ENCODE measurements at regions not wholly inside any gene's neighbourhood (a gene's known extent, or its start where the extent isn't known, plus 50 kb on each side); places are given as distances from the start of the nearest gene placed in this dataset.

DNA sequence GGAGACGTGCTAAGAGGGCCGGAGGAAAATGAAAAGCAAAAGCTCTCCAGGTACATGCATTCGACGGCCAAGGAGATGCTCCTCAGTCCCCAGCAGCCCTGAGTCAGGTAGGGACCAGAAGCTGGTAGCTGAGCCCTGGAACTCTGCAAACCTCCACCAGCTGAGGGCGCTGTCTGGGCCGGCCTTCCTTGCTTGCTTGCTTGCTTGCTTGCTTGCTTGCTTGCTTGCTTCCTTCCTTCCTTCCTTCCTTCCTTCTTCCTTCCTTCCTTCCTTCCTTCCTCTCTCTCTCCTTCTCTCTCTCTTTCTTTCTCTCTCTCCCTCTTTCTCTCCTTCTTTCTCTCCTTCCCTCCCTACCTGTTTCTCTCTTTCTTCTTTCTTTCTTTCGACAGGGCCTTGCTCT is 94.6 kb upstream of the RASGRF1 start:
- no peak for DNase-seq

DNA sequence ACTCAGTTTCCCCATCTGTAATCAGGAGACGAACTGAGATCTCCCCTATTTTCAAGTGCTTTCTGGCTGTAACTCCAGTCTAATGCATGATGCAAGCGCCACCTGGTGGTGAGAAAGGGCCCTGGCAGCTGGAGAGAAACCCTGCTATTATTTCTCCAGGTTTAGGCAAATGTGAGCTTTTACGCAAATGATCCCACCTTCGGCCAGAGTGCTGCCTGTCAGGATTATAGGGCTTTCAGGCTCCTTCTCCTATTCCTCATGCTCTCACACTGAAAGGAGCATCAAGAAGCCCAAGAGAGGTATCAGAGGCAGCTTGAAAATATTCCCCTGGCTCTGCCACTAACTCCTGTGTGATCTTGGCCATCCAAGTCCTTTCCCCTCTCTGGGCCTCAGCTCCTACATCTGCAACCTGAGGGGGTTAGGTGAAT is 93.9 kb upstream of the RASGRF1 start:
- peak; percentile 53 for DNase-seq

DNA sequence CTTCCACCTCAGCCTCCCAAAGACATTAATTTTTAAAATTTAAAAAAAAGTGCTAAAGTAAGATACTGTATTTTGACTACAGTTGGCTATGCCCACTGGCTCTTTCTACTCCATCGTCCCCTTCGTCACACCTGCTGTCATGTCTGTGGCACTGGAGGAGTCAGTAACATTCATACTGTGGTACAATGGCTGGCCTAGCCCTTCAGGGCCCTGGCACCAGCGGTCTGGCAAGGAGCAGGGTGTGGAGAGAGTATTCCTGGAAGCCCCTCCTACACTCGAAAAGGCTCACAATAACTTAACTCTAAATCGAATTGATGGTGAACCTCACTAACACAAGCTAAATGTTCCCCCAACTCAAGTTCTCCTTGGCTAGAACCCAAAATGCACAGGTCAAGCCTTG is 89.7 kb upstream of the RASGRF1 start:
- no peak for DNase-seq

DNA sequence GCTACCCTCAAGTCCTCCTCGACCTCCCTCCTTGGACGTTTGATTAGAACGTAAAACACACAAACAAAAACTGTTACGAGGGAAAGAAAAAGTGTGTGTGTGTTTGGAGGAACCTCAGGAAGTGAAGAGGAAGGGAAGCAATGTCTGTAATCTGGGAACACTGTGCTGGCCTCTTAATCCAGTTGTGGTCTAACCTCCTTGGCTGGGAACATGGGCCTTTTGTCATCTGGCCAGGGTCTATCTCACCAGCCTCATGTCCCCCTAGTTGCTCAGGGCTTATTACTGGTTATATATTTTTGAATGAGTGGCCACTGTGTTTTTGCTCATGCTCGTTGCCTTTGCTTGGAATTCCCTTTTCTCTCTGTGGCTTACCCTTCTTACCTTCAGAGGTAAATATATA is 89.0 kb upstream of the RASGRF1 start:
- DNase-seq, result no peak

DNA sequence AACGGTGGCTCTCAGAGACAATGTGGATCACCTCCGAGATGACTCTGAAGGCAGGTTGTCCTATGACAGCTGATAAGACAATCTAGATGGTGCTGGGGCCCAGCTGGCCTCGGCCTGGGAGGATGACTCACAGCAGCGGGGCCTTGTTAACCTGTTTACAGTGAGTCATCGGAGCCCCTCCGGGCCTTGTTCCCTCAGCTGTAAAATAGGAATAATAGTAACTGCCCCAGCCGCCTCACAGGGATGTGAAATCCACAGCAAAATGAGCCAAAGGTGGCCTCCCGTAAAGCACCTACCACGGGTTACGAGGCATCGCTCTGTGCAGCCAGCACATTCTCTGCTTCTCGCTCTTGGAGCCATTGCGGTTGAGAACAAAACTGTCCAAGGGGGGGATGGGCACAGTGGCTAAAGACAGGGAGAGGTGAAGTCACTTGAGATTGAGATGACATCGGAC is 88.6 kb upstream of the RASGRF1 start:
- DNase-seq, result no peak

DNA sequence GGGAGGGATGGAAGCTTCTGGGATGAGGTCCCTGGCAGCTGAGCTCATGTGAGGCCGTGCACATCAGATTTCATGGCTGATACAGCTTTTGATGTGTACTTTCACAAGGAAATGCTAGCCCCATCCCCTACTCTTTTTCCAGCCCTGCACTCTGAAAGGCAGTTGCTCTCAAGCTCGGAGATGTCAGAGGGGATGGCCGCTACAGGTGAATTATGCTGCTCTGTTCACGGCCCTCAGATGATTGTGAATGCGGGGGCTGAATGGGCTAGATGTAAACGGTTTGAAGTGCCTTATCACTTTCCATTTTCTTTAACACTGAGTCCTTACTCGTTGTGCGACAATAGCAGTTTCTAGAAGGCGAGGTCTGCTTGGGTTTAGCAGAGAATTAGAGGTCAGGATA is 88.0 kb upstream of the RASGRF1 start:
- no peak for DNase-seq

DNA sequence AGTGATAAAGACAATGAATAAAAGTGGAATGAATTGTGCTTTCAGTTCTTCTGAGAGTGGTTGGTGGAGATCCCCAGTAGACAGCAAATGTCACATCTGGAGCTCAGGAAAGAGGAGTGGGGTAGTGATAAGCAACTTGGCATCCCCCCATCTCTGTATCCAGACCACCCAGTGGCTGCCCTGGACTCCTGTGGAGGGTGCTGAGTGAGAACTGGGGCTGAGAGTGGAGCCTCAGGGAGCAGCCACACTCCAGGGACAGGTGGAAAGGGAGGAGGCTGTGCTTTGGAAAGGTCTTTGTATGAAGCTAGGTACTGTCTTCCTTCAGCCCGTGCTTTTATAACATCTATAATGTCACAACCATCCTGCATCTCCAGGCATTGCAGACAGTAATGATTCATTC is 85.6 kb upstream of the RASGRF1 start:
- no peak for DNase-seq

DNA sequence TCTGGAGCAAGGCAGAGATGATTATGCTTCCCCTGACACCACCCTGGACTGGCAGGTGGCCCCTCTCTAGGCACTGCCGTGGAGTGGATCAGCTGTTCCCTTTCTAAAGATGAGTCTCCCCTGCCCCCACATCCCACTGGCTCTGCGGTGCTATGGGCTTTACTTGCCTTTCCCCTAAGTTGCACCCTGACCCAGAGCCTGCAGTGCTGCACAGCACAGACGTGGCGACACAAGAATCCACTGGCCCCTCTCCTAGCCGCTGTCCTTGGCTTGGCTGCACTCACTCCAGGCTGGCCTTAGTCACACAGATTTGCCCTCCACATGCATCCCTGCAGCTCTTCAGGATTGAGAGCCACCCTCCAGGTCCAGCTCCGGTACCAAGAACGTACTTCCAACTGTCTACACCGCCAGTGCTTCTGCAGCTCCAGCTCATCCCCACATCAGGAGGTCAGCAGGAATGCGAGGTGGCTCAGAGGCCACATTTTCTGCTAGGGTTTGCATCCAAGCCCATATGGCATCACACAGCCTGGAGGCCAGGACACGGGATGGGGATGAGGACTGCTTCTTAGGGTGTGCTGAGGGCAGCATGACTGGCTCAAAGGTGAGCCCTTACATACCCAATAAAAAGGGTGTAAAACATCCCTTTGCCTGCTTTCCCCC is 82.4 kb upstream of the RASGRF1 start:
- DNase-seq, result no peak

DNA sequence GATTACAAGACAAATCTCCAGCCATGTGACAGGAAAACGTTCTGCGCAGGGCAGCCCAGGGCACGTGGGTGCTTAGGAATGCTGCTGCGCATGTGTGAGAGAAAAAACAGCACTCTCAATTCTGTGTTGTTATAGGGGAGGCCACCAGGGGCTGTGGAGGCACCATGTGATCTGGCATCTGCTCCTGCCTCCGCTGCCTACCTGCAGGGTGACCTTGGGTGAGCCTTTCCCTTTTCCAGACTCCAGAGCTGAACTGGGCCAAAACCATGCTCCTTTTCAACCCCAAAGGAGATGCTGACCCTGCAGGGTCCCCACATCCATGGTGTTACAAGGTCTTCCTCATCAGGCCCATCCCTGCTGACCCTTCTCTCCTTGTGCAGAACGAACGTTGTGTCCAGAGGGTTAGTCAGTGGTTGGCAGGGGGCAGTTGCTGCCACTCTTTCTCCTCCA is 81.5 kb upstream of the RASGRF1 start:
- no peak for DNase-seq

DNA sequence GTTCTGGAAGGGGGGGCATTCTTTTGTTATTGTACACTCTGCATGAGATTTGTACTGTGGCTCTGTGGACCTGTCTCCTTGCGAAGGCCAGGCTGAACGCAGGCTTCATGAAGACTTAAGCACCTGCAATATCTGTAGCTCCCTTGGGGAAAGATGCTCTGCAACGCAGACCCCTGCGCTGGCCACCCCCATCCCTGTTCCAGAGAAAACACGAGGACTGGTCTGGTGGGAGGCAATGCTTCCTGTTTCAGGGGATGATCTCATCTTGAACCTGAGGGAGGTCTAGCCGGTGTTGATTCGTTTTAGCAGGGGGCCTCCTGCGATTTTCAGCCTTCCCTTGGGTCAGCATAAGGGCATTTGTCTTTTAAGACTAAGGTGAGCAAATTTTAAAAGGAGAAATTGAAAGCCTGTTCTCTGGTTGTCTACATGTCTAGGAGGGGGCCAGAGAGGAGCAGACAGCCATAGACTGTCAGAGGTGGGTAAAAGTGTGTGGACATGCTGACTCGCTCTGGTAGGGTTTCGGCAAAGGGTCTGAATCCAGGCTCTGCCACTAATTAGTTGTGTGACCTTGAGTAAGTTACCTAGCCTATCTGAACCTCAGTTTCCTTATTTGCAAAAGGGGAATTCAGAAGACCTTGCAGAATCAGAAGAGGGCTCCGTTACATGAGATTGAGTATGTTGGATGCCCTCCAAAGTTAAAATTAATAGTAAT is 80.9 kb upstream of the RASGRF1 start:
- DNase-seq, result no peak

DNA sequence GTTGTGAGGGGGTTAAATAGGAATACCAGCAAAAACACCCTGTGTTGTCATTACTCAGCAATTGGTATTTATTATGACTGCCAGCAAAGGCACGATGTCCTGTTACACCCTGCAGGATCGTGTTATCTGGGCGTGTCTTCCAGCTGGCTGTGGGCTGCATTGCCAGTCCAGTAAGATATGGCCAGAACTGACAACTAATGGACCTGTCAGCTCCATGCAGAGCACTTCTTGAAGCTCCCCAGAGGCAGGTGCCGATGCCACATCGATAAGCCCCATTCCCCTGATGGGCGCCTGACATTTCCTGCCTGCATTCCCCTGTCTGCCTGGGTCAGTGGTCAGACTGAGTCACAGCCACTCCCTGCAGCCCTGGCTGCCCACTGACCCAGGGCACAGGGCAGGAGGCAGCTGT is 79.7 kb upstream of the RASGRF1 start:
- DNase-seq, result no peak

DNA sequence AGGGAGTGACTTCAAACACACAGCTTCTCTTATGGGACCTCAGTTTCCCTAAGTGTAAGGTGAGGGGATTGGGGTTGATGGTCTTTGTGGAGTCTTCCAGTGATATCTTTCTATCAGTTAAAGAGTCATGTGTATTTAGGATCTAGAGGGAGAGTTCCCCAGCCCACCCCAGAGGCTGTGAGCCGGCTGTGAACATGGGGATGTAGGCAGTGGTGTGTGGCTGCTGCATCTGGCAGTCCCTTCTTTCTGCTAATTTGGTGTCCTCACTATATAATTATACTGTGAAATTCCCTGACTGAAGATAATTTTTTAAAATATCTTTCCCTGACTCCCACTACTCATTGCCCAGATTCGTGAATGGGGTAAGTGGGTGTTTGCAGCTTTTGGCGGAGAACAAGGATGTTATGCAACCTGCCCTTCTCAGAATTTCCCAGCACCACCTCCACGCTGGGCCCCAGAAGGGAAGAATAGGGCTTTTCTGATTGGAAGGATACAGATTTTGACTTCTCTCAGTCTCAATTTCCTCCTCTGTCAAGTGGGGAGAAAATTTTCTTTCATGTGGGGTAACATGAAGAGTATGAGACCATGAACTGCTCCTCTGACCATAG is 79.0 kb upstream of the RASGRF1 start:
- no peak for DNase-seq

DNA sequence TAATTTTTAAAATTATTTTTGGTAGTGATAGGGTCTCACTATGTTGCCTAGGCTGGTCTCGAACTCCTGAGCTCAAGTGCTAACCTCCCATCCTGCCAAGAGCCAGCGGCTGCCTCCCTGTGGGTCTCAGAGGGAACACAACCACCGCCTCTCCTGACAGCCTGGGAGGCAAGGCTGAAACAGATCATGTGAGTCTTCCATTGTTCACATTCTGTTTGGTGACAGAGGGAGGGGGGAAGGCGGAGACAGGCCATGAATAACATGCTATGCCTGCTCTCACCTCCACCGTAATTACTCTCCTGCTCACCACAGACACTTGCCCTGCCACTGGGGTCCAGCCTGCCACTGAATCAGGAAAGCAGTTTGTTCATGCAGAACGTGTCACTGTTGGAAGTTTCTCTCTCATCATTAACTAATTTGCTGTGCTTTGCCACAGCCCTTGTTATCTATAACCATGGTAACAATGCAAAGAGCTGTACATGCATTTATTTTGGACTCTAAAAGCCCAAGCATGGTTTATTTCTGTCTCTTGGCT is 78.4 kb upstream of the RASGRF1 start:
- DNase-seq, result no peak

DNA sequence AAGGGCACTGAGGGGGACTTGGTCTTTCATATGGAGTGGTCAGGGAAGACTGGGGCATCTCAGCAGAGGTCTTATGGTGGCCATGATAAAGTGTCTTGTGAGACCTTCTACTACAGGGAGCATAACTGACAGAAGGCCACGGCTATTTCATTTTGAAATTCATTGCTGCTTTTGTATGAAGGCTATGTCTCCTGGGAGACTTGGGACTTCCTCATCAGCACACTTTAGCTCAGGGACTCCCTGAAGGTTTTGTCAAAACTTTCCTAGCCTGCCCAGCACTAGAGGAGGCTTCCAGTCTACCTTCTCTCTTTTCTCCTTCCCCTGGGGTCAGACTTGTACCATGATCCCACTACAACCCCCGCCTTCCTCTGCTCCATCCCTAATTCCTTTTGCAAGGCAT is 77.2 kb upstream of the RASGRF1 start:
- DNase-seq, result no peak

DNA sequence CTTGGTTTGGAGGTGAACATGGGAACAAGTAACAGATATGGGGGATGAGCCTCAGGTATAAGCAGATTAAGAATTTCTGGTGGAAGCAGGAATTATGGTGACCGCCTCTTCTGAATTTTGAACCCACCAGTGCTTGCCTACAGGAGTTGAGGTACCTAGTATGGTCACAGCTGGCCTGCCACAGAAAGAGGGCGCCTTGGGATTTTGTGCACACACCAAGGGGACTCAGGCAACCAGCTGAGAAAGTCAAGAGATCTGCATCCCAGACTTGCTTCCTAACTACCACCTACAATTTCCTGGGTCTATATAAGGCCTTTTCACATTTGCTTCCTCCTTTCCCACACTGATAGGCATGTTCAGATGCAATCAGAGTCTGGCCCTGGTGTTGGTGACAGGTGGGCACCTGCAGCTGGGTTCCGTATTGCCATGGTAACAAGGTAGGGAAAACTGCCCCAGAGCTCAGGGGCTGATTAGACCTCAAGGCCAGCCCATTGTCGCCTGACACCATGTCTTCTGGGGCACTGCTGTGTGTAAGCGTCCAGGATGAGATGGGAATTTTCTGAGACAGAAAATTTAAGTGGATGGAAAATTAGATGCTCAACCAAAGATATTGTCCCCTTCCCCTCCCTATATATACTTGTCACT is 75.9 kb upstream of the RASGRF1 start:
- DNase-seq, result no peak

DNA sequence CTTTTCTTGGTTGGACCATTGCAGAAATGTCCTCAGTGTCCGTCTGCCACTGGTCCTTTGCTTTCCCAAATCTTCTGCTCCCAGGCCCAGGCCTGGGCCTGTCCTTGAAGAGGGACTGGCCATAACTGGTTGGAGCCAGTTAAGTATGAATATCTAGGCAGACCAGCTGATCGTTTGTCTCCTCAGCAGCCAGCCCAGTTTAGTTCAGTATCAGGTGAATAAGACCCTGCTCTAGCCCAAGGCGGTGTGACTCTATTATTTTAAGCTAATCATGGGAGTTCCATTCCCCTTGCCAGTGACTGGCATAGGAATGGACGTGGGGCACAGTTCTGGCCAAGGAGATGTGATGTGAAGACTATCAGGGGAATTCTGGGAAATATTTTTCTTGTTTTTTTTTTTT is 73.9 kb upstream of the RASGRF1 start:
- no peak for DNase-seq

DNA sequence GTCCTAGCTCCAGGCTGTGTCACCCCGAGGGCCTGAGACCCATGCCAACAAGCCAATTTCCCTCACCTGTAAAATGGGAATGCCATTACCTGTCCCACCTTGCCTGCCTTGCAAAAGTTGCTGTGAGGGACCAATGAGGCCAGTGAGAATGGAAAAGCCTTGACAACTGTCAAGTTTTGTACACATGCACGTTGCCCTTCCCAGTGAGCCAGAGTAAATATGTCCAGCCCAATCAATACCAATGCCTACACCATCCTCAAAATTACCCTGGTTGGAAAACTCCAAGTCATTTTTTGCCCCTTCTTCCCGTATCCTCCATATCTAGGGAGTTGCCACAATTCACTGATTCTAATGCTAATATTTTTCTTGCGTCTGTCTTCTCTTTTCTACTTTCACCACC is 73.5 kb upstream of the RASGRF1 start:
- no peak for DNase-seq

DNA sequence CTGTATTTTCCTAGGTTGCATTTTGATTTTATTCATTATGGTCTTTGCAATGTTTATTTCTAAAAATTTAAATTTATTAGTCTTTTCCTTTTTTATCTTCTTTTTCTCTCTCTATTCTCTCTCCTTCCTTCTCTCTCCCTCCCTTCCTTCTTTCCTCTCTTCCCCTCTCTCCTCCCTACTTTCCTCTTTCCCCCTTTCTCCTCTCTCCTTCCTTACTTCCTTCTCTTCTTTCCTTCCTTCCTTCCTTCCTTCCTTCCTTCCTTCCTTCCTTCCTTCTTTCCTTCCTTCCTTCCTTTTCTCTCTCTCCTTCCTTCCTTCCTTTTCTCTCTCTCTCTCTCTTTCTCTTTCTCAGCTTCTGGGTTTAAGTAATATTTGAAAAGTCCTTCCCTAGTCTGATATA is 72.8 kb upstream of the RASGRF1 start:
- no peak for DNase-seq

DNA sequence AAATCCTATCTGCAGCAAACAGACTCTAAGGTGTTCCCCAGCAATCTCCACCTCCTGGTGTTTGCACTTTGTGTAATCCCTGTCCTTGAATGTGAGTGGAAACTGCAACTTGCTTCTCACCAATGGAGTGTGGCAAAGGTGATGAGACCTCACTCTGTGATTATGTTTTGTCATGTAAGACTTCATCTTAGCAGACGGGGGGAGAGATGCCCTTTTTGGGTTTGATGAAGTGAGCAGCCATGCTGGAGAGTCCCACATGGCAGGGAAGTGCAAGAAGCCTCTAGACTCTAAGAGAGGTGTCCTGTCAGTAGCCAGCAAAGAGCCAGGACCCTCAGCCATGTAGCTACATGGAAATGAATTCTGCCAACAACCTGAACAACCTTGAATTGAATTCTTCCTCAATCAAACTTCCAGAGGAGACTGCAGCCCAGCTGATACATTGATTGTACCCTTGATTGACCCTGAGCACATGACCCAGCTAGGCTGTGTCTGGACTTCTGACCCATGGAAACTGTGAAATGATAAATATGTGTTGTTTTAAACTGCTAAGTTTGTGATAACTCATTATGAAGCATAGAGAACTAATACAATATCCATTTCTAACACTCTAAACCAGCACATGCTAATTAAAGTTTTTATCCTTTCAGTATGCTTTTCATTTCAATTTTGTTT is 71.4 kb upstream of the RASGRF1 start:
- no peak for DNase-seq

DNA sequence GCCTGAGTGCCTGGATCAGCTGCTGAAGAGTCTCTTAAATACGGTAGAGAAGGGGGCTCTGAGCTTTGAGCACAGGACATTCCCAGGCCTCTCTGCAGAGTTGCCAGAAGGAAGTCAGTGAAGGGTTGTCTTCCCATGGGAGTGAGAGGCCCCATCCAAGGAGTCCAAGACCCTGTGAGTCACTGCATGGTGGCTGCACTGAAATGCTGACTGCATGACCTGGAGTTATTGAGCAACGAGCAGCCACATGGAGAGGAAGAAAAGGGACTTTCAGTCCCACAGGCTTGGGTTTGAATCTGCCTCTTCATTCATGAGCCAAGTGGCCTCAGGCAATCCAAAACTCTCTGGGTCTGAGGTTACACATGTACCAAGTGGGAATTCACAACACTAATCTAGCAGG is 69.6 kb upstream of the RASGRF1 start:
- peak; percentile 34 for DNase-seq

DNA sequence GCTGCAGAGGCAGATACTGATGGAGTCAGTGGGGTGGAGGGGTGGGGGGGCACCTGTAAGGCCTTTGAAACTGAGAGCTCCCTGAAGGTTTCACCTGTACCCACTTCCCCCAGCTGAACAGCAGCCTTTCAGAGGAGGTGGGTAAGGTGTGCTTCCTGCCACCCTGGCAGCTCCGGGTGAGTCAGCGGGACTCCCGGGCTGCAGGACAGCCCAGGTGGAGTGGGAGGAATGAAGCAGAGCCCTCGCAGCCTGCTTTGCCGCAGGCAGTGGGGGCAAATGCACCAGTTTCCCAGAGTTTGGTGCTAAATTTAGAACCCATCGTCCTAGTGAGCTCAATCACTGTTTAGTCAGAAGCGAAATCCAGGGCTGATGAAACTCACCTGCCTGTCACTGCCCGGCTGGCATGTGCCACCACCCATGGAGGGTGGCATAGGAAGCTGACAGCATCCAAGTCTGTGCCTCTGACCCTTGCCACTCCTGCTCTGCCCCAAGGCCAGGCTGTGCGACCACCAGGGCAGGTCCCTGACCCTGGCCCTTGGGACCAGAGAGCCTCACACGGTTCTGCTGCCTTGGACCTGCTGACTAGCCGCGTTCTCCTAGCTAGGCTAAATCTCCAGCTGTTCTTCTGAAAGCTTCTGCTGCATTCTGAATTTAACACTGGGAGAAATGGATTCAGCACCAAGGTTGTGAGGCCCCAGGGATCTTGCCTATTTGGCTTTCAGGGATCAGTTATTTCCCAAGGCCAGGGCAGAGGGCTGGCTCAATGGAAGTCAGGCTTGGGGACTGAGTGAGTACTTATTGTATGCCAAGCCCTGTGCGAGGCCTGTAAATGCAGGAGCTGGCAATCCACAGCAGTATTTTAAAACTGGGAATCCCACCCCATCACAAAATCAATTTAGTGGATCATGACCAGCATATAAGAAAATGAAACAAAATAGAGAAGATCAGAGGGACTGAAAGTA is 67.3 kb upstream of the RASGRF1 start:
- DNase-seq, result no peak

Measured in fibroblast of upper back skin (primary cell).